Stimulated activated CD8-positive, alpha-beta memory T cell treated with anti-CD3 and anti-CD28 coated beads, Interleukin-15, amount 100 ng/mL, for 48 hours (primary cell): ENCODE measurements at regions not wholly inside any gene's neighbourhood (a gene's known extent, or its start where the extent isn't known, plus 50 kb on each side); places are given as distances from the start of the nearest gene placed in this dataset.

Source experiments
- DNase-seq, 2 donors: peaks; one replicate each; pipeline ENCODE4 v3.0.0-alpha.2; 2020; ENCODE audit warnings: low read depth in 2 of 2

DNA sequence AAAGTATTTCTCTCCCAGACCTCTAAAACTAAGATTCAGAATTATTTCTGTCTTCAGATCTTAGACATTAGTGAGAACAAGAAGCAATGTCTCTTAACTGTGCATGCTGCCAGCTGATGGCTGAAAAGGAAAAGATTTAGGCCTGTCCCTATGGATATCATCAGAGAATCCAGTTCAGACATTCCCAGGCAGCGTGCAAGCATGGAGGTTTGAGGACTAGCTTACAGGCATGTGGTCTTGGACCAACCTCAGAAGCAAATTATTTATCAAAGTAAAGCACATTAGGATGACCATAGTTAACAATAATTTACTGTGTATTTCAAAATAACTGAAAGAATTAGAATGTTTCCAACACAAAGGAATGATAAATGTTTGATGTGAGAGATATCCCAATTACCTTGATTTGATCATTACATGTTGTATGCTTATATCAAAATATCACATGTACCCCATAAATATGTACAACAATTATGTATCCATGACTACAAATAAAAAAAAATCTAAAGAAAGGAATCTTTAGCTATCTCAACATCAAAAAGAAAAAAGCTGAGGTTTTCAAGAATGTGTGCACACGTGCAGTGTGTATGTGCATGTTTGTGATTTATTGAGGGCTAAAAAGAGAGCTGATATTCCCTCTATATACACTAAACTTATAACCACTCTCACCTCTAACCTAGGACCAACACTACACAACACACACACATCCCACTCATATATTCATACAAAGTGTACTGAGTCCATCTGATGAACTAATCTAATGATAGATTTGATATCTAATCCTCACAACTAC is 108.9 kb upstream of the THBS1 start:
- no peak for DNase-seq

DNA sequence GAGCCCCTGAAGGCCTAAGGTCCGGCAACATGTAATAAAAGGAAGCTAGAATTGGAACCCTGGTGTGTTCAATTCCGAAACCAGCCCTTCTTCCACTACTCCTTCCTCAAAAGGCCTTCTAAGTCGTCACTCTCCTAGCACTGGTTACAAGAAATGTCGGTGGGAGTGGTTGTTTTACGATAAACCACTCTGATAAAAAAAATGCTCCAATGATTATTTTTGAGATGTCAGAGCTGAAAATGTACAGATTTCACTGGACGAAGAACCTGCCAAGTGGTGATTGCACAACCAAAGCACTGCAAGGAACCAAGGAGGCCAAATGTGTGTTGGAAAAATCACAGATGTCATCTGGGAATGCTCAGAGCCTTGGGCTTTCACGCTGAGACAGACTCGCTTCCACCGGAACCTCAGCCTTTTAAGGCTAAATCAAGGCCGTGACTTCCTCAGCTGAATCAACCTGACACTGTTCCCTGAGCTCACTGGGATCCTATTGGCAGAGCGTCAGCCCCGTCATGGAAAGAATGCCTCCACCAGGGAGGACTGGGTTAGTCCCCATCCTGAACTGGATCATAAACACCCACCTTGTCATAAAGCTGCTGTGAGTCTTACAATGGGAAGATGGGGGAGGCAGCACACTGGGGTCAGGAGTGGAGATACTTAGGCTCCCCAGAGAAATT is 108.1 kb upstream of the THBS1 start:
- no peak for DNase-seq

DNA sequence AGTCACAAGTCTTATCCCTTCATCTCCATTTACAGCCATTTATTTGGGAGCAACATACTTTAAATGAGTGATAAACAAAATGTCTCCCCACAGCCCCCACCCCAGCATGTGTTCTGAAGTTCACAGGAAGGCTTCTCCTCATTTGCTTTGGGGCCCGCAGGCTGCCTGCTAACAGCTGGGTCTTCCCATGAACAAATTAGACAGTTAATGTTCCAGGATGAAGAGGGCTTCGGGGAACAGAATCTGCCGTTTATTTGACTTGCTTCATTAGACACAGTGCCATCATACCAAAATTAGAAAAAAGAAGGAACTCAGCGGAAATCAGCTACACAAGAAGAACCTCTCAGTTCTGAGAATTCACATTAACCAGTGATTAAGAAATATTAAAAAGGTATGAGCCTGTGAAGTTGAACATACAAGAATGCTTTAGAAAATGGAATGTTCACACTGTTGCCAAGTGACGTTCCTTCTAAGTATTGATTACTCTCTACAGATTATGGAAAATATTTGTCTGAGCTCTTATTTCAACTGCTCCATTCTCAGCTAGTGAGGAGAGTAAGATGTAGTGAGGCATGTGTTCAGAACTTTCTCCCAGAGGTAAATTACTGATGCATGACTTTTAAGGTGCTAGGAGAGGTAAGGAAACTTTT is 107.5 kb upstream of the THBS1 start:
- DNase-seq: no peak

DNA sequence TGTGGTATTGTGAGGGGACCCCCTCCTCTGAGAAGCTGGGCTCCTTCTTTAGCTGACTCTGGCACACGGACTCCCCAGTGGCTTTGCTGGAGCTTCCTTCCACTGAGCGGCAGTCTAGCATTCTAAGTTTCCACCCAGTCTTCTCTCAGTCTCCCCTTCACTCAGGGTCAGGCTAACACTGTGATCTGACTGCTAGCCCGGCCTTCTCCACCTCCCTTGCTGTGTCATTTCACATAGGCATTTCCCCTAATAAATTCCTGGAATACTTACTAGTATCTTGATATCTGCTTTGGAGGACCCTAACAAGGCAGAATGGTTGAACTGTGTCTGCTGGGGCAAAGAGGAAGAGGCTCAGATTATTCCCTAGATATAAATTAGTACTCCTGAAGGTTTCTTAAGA is 106.2 kb upstream of the THBS1 start:
- no peak for DNase-seq

DNA sequence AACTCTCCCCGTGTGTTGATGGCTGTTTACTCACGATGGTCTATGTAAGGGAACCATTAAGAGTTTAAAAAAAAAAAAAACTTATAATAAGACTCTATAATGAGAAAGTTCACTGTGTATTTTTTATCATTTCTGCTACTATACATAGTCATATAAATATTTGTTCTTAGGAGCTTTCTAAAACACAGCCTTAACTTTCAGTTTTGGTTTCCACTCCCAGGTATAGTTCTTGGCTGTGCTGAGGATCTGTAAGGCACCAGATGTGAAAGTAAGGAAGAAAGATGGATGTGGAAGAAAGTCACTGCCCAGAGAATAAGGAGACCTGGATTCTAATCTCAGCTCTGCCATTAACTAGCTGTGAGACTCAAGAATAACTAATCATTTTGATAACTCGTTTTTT is 101.9 kb upstream of the THBS1 start:
- DNase-seq: no peak

DNA sequence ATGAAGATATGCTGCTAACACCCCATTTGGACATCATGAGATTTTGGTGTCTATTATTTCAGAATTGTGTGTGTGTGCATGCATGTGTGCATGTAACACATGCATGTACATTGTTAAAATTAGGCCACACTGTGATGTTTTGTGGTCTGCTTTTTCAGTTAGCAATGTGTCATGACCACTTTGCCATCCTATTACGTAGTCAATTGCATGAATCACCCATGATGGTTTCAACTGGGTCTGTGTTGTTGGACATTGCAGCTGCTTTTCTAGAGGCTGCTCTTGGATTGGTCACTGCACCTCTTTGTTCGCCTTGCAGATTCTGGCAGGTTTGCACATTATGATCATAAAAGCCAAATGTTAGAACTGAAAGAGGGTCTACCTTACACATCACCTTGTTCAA is 101.0 kb upstream of the THBS1 start:
- no peak for DNase-seq

DNA sequence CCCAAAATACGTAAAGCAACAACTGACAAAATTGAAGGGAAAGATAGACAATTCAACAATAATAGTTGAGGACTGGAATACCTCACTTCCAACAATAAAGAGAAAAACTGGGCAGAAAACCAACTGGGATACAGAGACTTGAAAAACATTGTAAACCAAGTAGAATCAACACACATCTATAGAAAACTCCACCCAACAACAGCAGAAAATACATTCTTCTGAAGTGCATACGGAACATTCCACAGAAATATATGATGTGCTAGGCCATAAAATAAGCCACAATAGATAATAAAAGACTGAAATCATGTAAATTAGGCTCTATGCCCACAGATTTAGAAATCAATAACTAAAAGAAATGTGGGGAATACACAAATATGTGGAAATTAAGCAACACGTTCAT is 98.4 kb upstream of the THBS1 start:
- no peak for DNase-seq

DNA sequence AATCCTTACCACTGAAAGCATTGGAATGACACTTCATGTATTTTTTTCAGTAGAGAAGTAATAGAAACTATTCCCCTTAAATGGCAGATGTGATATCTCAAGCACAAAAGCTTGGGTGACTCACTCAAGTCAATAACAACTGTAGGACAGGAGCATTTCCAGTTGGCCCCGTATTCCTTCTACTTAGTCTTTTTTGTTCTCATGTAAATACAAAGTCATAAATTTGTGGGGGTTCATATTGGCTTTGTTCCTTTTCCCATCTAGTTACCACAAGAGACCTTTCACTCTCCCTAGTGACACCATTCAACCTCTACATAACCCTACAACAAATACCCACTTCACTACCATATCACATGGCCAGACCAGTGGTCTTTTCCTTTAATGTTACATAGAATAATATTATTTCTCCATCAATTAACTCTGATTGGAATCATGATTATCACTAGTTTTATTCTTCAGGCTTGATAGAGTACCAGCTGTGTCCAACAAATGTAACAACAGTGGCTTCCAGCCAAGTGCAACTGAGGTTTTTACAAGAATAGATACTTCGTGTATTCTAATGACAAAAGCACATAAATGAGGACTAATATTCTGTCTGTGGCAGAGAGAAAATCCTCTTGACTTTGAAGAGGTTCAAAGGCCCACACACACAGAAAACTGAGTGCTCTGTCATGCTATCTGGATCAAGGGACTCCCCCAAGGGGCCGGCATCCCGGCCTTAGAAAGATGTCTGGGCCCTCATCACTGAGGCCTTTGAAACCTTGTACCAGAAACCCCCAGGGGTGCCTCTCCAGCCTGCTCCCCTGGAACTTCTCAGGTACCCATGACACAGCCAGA is 94.0 kb upstream of the THBS1 start:
- no peak for DNase-seq

DNA sequence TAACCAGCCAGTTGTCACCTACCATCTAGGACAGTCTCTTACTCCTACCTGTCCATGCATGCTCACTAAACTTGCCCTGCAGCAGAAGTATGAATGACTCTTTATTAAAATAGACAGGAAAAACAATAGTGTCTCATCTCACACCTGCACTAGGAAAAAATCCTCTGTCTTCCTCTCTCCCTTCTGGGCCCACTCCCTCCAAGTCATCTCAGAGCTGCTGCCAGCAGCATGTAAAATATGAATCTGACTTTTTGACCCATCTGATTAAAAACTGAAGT is 93.5 kb upstream of the THBS1 start:
- no peak for DNase-seq

DNA sequence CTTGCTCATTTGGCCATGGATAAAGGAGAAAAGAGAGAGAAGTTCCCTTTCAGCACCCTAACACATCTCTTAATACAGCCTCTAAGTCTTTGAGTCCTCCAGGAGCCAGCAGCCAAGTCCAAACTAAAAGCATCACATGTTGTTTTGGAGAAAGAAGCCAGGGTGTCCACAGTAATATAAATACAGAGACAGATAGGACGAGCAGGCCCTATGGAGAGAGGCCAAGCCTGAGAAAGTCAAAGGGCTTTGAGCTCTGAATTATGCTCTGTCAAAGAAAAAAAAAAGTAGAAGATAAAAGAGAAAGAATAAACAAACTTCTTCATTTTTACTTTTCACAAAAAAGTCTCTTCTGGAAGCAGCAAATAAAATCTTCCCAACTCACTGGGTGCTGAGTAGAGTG is 92.4 kb upstream of the THBS1 start:
- no peak for DNase-seq

DNA sequence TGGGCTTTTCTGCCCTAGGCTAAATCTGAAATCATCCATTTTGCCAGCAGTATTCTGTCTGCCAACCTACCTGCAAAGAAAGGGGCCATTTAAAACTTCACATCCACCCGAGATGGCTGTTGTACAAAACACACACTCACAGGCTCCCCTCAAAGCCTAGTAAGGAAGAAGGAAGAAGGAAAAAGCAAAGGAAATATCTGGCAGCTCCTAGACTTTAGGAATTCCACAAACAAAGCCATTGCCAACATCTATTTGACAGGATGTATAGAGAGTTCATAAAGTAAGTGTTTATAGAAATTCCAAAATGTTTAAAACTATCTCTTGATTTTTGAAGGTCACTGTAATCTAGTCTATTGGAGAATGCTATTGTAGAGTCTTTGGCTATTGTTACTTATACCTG is 91.9 kb upstream of the THBS1 start:
- no peak for DNase-seq

DNA sequence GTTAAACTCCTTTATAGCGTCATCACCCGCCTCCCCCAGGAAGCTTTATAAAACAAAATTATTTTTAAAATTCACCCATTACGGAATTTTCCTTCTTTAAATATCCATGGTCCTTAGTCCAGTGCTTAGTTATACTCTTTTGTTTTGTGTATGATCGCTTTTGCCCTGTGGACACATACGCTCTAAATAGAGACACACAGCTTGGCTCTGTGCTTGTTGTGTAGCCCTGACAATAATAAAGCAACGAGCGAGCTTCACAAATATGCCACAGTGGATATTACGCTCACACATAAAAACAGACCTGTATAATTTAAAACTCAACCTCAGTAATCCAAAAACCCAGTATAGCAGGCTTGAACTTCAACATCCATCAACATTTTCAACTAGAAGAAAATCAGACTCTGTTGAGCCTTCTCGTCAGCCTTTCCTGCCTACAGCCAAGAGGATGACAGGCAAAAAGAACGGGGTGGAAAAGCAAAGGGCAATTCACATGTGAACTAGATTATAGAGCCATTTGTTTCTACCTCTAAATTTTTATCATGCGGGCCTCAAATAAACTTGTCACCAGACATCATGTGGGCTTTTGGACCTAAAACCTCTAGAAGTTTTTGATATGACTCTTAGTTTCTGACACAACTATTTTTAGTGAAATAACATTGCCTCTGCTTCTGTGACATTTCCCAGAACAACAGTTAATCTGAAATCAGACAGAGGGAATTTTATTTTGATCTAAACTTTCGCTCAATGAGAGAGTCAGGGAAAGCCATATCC is 89.6 kb upstream of the THBS1 start:
- no peak for DNase-seq

DNA sequence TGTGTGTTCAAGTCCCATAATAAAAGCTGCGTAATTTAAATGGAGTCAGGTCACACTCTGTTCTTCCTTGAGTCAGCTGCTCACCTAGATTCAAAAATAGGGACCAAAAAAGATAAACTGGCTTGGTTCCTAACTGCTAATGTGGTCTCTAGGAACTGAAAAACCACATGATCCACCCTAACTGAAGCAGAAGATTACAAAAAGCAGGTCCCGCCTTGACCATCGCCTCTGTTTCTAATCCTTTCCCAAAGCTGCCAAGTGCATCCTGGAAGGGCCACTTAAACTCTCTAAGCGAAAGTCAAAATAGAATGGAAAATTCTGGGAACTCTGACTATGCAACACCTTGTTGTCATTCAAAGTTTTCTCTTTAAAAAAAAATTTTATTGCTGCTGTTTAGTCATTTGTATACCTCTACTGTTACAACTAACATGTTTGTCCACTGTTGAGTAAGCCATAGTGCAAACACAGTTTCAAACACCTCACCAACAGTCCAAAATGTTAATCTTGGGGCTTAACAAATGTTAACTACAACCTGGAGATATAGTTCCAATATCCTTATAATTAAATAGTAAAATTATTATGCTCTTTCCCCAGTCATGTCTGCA is 88.9 kb upstream of the THBS1 start:
- DNase-seq: no peak

DNA sequence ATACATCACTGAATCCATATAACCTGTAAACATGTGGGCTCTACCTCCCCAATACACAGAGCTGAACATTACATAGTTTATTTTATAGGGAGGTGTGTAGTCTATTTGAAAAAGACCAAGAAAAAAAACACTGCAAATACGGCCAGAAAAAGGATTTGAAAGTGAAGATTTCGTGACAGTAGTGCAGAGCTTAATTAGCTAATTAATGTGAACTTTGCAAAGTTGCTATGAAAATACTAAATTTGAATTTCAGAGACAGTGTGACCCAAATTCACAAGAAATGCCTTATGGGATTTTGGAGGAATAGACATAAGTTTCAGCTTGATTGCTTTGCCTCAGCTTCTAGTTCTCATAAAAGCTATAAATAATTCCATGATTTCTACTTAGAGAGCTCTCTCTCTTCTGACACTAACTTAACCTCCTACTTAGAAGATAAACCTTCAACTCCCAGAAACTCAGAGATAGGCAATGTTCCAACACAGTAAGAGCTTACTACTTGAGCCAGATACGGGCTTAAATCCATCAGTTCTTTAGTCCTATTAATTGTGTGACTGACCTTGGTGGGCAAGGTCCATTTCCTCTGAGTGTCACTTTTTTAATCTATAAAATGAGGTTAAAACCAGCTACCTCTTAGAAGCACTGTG is 87.3 kb upstream of the THBS1 start:
- DNase-seq: no peak

DNA sequence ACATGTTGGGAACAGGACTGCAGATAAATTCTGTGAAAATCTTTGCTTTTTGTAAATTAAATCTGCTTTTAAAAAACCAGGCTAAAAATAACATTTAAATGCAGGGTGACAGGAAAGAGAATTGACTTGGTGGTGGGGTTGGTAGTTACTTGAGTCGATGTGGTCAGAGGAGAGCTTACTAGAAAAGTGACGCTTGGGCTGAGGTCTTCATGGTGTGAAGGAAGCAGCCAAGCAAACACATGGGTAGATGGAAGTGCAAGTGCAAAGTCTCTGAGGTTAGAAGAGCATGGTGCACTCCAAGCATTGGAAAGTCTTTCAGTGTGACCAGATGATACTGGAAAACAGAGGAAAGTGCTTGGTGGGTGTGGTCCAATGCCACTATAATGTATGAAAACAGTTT is 86.4 kb upstream of the THBS1 start:
- DNase-seq: no peak

DNA sequence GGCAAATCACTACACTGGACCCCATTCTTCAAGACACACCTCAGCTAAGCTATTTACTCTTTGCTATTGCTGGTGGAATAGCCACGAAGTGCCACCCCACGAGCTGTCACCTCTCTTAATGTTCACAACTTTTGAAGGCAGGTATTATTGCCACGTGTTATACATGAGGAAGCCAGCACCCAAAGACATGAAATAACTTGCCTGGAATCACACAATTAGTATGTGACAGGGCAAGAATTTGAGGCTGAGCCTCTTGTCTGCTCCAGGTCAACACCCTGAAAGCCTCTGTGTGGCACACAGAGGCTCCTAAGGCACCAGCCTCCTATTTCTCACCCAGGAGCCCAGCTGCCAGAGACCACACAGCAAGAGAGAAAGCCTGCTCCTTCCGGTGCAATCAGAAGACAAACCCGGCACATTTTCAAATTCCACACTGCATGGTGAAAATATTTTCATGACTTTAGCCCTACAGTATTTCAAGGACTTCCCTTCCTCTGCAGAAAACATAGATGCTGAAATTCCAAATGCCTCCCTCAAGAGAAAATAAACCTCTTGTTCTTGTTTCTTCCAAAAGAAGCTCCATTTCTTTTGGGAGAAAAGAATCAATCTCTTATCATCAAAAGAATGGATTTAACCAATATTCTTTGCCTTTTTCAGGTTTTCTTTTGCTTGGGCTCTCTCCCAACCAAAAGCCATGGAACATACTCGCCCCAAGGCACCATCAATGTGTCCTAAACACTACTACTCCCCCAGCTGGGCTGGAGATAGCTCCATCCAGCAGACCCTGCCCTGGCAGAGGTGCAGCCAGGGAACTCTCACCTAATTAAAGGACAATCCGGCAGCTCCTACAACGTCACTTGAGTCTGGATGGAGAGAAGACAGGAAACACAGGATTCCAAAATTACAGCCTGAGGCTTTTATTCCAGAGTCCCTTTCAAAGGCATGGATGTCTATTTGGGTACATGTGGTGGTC is 84.7 kb upstream of the THBS1 start:
- DNase-seq: no peak

DNA sequence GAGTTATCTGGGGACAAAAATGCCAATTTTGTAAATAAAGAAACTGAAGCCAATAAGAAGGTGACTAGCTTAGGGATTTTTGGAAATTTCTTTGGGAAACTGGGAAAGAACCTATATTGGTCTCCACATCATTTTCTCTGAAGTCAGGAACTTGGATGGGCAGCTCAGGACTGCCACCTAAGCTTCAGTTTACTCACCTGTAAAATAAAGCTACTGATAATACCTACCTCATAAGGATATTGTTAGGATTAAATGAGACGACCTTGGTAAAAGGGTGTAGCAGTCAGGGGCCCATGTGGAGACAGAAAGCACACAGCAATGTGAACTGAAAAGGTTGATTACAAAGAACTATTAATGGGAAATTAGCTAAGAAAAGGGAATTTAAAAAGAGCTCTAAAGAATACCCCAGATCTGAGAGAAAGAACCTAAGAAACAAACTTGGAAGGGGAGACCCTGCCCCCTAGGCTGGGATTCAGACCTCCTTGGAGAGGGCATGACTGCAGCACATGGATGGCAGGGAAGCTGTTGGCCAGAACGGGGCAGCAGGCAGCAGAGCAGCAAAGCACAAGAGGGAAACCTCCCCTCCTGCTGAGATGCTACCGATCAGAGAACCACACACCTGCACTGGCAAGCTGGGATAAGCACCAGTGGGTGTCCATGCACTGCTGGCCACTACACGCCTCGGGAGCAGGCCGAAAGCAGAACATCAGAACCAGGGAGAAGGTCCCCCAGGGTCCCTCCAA is 83.7 kb upstream of the THBS1 start:
- no peak for DNase-seq

DNA sequence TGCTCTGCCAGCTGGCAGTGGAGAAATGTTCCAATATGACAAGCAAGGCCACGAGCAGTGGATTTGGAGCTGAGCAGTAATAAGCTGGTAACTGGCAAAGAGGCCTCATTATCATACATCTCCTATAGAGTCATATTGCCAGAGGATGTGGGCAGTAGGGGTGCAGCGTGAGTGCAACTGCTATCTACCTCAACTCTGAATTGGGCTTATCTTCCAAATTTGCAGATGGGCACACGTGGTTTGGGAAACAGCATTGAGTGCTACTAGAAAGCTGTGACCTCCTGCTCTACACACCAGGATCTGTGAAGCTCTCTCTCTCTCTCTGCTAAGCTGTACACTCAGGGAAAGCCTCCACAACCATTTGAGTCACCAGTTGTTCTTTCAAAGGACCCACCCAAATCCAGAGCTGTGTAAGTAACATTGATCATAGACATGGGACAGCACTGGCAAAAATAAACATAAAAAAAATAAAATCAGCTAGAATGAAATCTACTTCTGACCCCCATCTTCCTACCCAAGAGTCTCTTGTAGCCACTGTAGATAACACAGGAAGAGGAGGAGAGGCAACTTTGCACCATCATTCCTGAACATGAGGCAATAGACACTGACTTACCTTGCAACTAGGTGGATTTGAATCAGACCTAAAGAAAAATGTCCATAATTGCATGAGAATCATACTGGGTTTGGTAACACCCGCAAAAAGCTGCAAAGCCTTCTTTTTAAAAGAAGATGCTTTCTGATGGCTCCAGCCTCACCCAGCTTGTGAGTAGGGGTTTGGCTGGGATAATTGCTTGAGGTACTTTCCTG is 82.9 kb upstream of the THBS1 start:
- no peak for DNase-seq
